ENCODE measurements at regions not wholly inside any gene's neighbourhood (a gene's known extent, or its start where the extent isn't known, plus 50 kb on each side); places are given as distances from the start of the nearest gene placed in this dataset.

GRCh38 chr3:96017556-96017955 lies 796.8 kb upstream of the EPHA6 start:
- Histone ChIP-seq H3K79me1 (ENCODE audit: low read depth, low read length) (no peaks in the 10 kb centered on the region), H3K14ac (ENCODE audit: low read length) (no peak overlapping the region), H2BK12ac (ENCODE audit: low read length) (no peak overlapping the region), H2BK15ac (ENCODE audit: low read length) (no peak overlapping the region), H3K18ac (ENCODE audit: low read length) (no peak overlapping the region), H3K9ac (ENCODE audit: low read depth, low read length, poor library complexity) (no peak overlapping the region), H2AFZ (ENCODE audit: low read length) (peak overlapping the region; percentile 25), H3K4me3 (ENCODE audit: low read length in 2 of 2) (no peak overlapping the region), H3K9me3 (replicated peaks in 1 of 2; ENCODE audit: control insufficient read depth in 2 of 2, insufficient read depth in 1 of 2, low read depth in 1 of 2, low read length in 2 of 2) (no peaks in the 10 kb centered on the region), H3K4ac (ENCODE audit: low read length) (no peak overlapping the region), H2BK120ac (ENCODE audit: low read depth, low read length) (no peak overlapping the region), H2AK5ac (ENCODE audit: low read depth, low read length) (no peak overlapping the region), H3K4me2 (ENCODE audit: insufficient read depth, low read length, poor library complexity, severe bottlenecking) (no peak overlapping the region), H3K27me3 (ENCODE audit: control insufficient read depth in 3 of 3, insufficient read depth in 3 of 3, low read depth in 1 of 3, low read length in 3 of 3) (no peaks in the 10 kb centered on the region), H4K91ac (ENCODE audit: low read depth, low read length, poor library complexity) (no peak overlapping the region), H3K4me1 (ENCODE audit: control insufficient read depth in 2 of 2, insufficient read depth in 1 of 2, low read depth in 1 of 2, low read length in 2 of 2) (no peaks in the 10 kb centered on the region), H3K36me3 (replicated peaks in 1 of 2; ENCODE audit: control insufficient read depth in 2 of 2, insufficient read depth in 2 of 2, low read length in 2 of 2) (no peaks in the 10 kb centered on the region), H4K8ac (ENCODE audit: low read depth, low read length) (no peak overlapping the region), H3K23ac (ENCODE audit: low read depth, low read length, poor library complexity) (no peak overlapping the region), H3K27ac (replicated peaks; ENCODE audit: low read length) (no peak overlapping the region), H2BK5ac (ENCODE audit: low read length) (no peak overlapping the region)
- no peak for DNase-seq (ENCODE audit: low spot score)
- WGBS, 2 donors (ENCODE audit: extremely low coverage in 2 of 2, insufficient read length in 2 of 2, insufficient replicate concordance in 1 of 2): no CpG with 5 or more reads among the region's 3 CpGs

- Histone ChIP-seq H3K18ac (ENCODE audit: low read length) (no peak overlapping the region), H4K91ac (ENCODE audit: low read depth, low read length, poor library complexity) (no peak overlapping the region), H3K4me3 (ENCODE audit: low read length in 2 of 2) (no peak overlapping the region), H3K9me3 (replicated peaks in 1 of 2; ENCODE audit: control insufficient read depth in 2 of 2, insufficient read depth in 1 of 2, low read depth in 1 of 2, low read length in 2 of 2) (no peaks in the 10 kb centered on the region), H3K4me1 (ENCODE audit: control insufficient read depth in 2 of 2, insufficient read depth in 1 of 2, low read depth in 1 of 2, low read length in 2 of 2) (no peaks in the 10 kb centered on the region), H2AFZ (ENCODE audit: low read length) (no peak overlapping the region), H2BK12ac (ENCODE audit: low read length) (no peak overlapping the region), H2BK15ac (ENCODE audit: low read length) (no peak overlapping the region), H3K9ac (ENCODE audit: low read depth, low read length, poor library complexity) (no peak overlapping the region), H3K27me3 (ENCODE audit: control insufficient read depth in 3 of 3, insufficient read depth in 3 of 3, low read depth in 1 of 3, low read length in 3 of 3) (no peaks in the 10 kb centered on the region), H3K27ac (replicated peaks; ENCODE audit: low read length) (no peak overlapping the region), H2BK120ac (ENCODE audit: low read depth, low read length) (no peak overlapping the region), H2AK5ac (ENCODE audit: low read depth, low read length) (no peak overlapping the region), H2BK5ac (ENCODE audit: low read length) (no peak overlapping the region), H3K79me1 (ENCODE audit: low read depth, low read length) (no peaks in the 10 kb centered on the region), H3K4me2 (ENCODE audit: insufficient read depth, low read length, poor library complexity, severe bottlenecking) (no peak overlapping the region), H3K23ac (ENCODE audit: low read depth, low read length, poor library complexity) (no peak overlapping the region), H3K4ac (ENCODE audit: low read length) (no peak overlapping the region), H4K8ac (ENCODE audit: low read depth, low read length) (no peak overlapping the region), H3K36me3 (replicated peaks in 1 of 2; ENCODE audit: control insufficient read depth in 2 of 2, insufficient read depth in 2 of 2, low read length in 2 of 2) (no peaks in the 10 kb centered on the region), H3K14ac (ENCODE audit: low read length) (no peak overlapping the region)
- WGBS, 2 donors (ENCODE audit: extremely low coverage in 2 of 2, insufficient read length in 2 of 2, insufficient replicate concordance in 1 of 2): no CpG with 5 or more reads among the region's 2 CpGs
- DNase-seq (ENCODE audit: low spot score): no peak
Measured at GRCh38 chr3:96022676-96023075, 791.7 kb upstream of the EPHA6 start.

GRCh38 chr3:96027718-96028117 lies 786.7 kb upstream of the EPHA6 start:
- Histone ChIP-seq H3K36me3 (replicated peaks in 1 of 2; ENCODE audit: control insufficient read depth in 2 of 2, insufficient read depth in 2 of 2, low read length in 2 of 2) (no peaks in the 10 kb centered on the region), H3K18ac (ENCODE audit: low read length) (no peak overlapping the region), H2AK5ac (ENCODE audit: low read depth, low read length) (no peak overlapping the region), H4K8ac (ENCODE audit: low read depth, low read length) (no peak overlapping the region), H3K27me3 (ENCODE audit: control insufficient read depth in 3 of 3, insufficient read depth in 3 of 3, low read depth in 1 of 3, low read length in 3 of 3) (no peaks in the 10 kb centered on the region), H3K4me1 (ENCODE audit: control insufficient read depth in 2 of 2, insufficient read depth in 1 of 2, low read depth in 1 of 2, low read length in 2 of 2) (no peaks in the 10 kb centered on the region), H3K9me3 (replicated peaks in 1 of 2; ENCODE audit: control insufficient read depth in 2 of 2, insufficient read depth in 1 of 2, low read depth in 1 of 2, low read length in 2 of 2) (no peaks in the 10 kb centered on the region), H2BK15ac (ENCODE audit: low read length) (no peak overlapping the region), H3K4me2 (ENCODE audit: insufficient read depth, low read length, poor library complexity, severe bottlenecking) (no peak overlapping the region), H3K14ac (ENCODE audit: low read length) (no peak overlapping the region), H2BK5ac (ENCODE audit: low read length) (no peak overlapping the region), H2AFZ (ENCODE audit: low read length) (no peak overlapping the region), H2BK12ac (ENCODE audit: low read length) (no peak overlapping the region), H2BK120ac (ENCODE audit: low read depth, low read length) (no peak overlapping the region), H3K23ac (ENCODE audit: low read depth, low read length, poor library complexity) (no peak overlapping the region), H3K27ac (replicated peaks; ENCODE audit: low read length) (no peak overlapping the region), H3K9ac (ENCODE audit: low read depth, low read length, poor library complexity) (no peak overlapping the region), H3K4me3 (ENCODE audit: low read length in 2 of 2) (no peak overlapping the region), H3K4ac (ENCODE audit: low read length) (no peak overlapping the region), H4K91ac (ENCODE audit: low read depth, low read length, poor library complexity) (no peak overlapping the region), H3K79me1 (ENCODE audit: low read depth, low read length) (no peaks in the 10 kb centered on the region)
- WGBS, 2 donors (ENCODE audit: extremely low coverage in 2 of 2, insufficient read length in 2 of 2, insufficient replicate concordance in 1 of 2): no CpG with 5 or more reads among the region's 2 CpGs
- DNase-seq (ENCODE audit: low spot score): no peak

- Histone ChIP-seq H2BK5ac (ENCODE audit: low read length) (no peak overlapping the region), H2BK12ac (ENCODE audit: low read length) (no peak overlapping the region), H3K27ac (replicated peaks; ENCODE audit: low read length) (no peak overlapping the region), H2BK15ac (ENCODE audit: low read length) (no peak overlapping the region), H3K4me3 (ENCODE audit: low read length in 2 of 2) (no peak overlapping the region), H3K9me3 (replicated peaks in 1 of 2; ENCODE audit: control insufficient read depth in 2 of 2, insufficient read depth in 1 of 2, low read depth in 1 of 2, low read length in 2 of 2) (no peaks in the 10 kb centered on the region), H2AK5ac (ENCODE audit: low read depth, low read length) (no peak overlapping the region), H3K36me3 (replicated peaks in 1 of 2; ENCODE audit: control insufficient read depth in 2 of 2, insufficient read depth in 2 of 2, low read length in 2 of 2) (no peaks in the 10 kb centered on the region), H4K91ac (ENCODE audit: low read depth, low read length, poor library complexity) (no peak overlapping the region), H3K4me1 (ENCODE audit: control insufficient read depth in 2 of 2, insufficient read depth in 1 of 2, low read depth in 1 of 2, low read length in 2 of 2) (no peaks in the 10 kb centered on the region), H3K18ac (ENCODE audit: low read length) (no peak overlapping the region), H3K79me1 (ENCODE audit: low read depth, low read length) (no peaks in the 10 kb centered on the region), H2BK120ac (ENCODE audit: low read depth, low read length) (no peak overlapping the region), H4K8ac (ENCODE audit: low read depth, low read length) (no peak overlapping the region), H3K27me3 (ENCODE audit: control insufficient read depth in 3 of 3, insufficient read depth in 3 of 3, low read depth in 1 of 3, low read length in 3 of 3) (no peaks in the 10 kb centered on the region), H2AFZ (ENCODE audit: low read length) (peak overlapping the region; percentile 8), H3K4me2 (ENCODE audit: insufficient read depth, low read length, poor library complexity, severe bottlenecking) (no peak overlapping the region), H3K4ac (ENCODE audit: low read length) (no peak overlapping the region), H3K14ac (ENCODE audit: low read length) (no peak overlapping the region), H3K9ac (ENCODE audit: low read depth, low read length, poor library complexity) (no peak overlapping the region), H3K23ac (ENCODE audit: low read depth, low read length, poor library complexity) (no peak overlapping the region)
- no peak for DNase-seq (ENCODE audit: low spot score)
Measured at GRCh38 chr3:96039632-96040031, 774.8 kb upstream of the EPHA6 start.

Data from neuronal stem cell (in vitro differentiated cells).